Bronchial epithelial cell (primary cell): ENCODE measurements at regions not wholly inside any gene's neighbourhood (a gene's known extent, or its start where the extent isn't known, plus 50 kb on each side); places are given as distances from the start of the nearest gene placed in this dataset.

Source experiments
- DNase-seq: peaks from one replicate; pipeline ENCODE4 v3.0.0-alpha.2; 2010; ENCODE audit warnings: low read depth
- FAIRE-seq: peaks from 2 replicates; lab custom pipeline; 2011; peaks lifted over from hg19 to GRCh38; lab: Jason Lieb, UNC
- H3K27me3 ChIP-seq: 2 replicates; pipeline ENCODE4 v1.5.1; 2011; ENCODE audit warnings: low read length; ENCODE audit not compliant: control insufficient read depth, insufficient read depth
- H3K36me3 ChIP-seq: 2 replicates; pipeline ENCODE4 v1.5.1; 2011; ENCODE audit warnings: low read length; ENCODE audit not compliant: control insufficient read depth, insufficient read depth
- H3K4me3 ChIP-seq: 2 replicates; pipeline ENCODE4 v1.5.1; 2011; ENCODE audit warnings: mild to moderate bottlenecking, low read depth, low read length, control low read depth
- TF ChIP-seq, protein P1 (sequence below): IDR thresholded peaks from 2 replicates; pipeline ENCODE4 v1.5.1; 2011; ENCODE audit warnings: mild to moderate bottlenecking, moderate library complexity, low read length, control low read depth, inconsistent platforms; ENCODE audit not compliant: insufficient read depth, severe bottlenecking

DNA sequence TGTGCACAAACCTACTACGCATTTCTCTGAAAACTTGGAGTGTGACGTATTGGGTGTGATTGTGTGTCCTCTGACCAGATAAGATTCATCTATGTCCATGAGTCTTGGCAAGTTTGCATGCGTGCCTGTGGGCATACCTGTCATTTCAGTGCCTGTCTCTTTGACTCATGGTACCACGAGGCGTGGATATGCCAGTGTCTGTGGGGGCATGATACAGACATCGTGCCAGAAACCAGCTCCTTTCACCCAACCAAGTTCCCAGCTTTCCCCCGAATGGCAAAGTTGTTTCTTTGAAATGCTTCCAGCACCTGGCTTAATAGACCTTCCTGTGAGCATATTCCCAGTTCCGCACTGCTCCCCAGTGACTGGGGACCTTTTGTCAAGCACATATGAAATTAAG, 241.9 kb upstream of the MVB12B start:
- TF ChIP-seq, protein P1, sequence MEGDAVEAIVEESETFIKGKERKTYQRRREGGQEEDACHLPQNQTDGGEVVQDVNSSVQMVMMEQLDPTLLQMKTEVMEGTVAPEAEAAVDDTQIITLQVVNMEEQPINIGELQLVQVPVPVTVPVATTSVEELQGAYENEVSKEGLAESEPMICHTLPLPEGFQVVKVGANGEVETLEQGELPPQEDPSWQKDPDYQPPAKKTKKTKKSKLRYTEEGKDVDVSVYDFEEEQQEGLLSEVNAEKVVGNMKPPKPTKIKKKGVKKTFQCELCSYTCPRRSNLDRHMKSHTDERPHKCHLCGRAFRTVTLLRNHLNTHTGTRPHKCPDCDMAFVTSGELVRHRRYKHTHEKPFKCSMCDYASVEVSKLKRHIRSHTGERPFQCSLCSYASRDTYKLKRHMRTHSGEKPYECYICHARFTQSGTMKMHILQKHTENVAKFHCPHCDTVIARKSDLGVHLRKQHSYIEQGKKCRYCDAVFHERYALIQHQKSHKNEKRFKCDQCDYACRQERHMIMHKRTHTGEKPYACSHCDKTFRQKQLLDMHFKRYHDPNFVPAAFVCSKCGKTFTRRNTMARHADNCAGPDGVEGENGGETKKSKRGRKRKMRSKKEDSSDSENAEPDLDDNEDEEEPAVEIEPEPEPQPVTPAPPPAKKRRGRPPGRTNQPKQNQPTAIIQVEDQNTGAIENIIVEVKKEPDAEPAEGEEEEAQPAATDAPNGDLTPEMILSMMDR, result no peak
- Histone ChIP-seq H3K27me3 (no peaks in the 10 kb centered on the region), H3K36me3 (no peaks in the 10 kb centered on the region), H3K4me3 (no peak overlapping the region)
- FAIRE-seq (no peak), DNase-seq (no peak)

DNA sequence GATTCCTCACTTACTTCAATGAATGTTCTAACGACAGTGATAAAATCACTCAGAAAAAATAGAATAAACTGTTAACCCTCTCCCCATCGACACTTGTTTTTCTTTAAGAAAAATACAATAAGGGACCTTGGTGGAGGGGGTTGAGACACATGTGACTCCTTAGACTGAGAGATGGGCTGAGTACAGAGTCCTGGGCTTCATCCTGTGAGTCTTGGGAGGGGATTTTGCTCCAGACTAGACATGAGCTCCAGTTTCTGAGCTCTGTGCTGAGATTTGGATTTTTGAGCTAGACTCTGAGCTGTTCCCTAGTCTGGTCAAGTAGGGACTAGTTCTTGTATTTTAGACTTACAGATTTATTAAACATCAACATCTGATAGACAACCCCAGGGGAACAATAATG, 241.5 kb upstream of the MVB12B start:
- DNase-seq, result no peak
- TF ChIP-seq, protein P1, result no peak
- Histone ChIP-seq H3K27me3 (no peaks in the 10 kb centered on the region), H3K4me3 (no peak overlapping the region), H3K36me3 (no peaks in the 10 kb centered on the region)
- FAIRE-seq, result no peak

DNA sequence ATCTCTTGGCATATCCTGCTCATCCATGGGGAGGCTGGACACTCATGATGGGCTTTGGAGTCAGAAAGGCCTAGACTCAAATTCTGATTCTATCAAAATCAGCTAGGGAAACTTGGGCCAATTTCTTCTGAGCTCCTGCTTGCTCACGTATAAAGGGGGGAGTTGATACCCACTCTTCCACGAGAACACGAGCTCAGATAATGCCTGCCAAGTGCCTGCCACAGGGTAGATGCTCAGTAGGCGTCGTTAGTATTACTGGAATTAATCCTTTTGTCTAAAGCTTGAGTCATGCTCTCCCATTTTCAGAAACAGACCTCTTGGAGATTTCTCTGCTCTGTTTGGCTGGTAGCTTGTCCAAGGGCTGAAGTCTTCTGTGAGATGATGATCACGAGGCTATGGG, 238.3 kb upstream of the MVB12B start:
- H3K4me3 ChIP-seq, result no peak overlapping the region
- DNase-seq (no peak), FAIRE-seq (peak; percentile 32)
- no peaks in the 10 kb centered on the region for H3K36me3 ChIP-seq
- TF ChIP-seq, protein P1, result no peak
- H3K27me3 ChIP-seq, result no peaks in the 10 kb centered on the region

DNA sequence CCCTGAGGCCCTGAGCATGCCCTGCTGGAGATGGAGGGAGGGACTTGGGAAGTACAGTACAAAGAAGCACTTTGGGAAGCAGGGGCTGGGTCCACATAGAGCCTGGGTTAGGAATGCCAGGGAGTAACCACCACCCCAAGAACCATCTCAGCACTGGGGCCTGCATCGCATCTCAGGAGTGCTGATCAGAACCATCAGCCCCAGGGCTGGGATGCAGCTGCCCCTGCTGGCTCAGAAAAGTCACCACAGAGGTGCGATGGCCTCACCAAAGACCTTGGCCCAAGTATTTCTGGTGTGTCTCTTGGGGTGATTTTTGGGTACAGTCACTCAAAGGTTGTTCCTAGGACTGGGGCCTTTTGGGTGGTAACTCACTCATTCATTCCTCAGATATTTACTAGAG, 236.8 kb upstream of the MVB12B start:
- no peak for DNase-seq
- no peaks in the 10 kb centered on the region for H3K36me3 ChIP-seq
- H3K4me3 ChIP-seq, result no peak overlapping the region
- FAIRE-seq, result no peak
- TF ChIP-seq, protein P1, result no peak
- no peaks in the 10 kb centered on the region for H3K27me3 ChIP-seq

DNA sequence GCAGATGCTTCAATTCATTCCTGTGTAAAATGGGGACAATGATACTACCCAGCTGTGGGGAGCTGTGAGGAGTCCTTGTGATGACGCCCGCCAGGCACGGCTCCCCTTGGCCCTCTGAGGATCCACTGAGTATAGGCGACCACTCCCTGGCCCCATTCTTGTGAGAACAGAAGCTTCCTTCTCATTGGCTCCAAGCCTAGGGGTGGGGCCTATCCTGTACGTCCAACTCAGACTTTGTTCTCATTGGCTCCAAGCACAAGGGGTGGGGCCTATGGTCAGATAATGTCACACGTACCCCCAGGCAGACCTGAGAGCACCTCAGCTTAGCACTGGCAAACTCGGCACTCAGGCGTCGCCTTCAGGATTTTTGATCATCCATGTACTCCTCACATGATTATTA, 232.9 kb upstream of the MVB12B start:
- Histone ChIP-seq H3K27me3 (no peaks in the 10 kb centered on the region), H3K4me3 (no peak overlapping the region), H3K36me3 (no peaks in the 10 kb centered on the region)
- TF ChIP-seq, protein P1, result no peak
- FAIRE-seq (no peak), DNase-seq (no peak)

DNA sequence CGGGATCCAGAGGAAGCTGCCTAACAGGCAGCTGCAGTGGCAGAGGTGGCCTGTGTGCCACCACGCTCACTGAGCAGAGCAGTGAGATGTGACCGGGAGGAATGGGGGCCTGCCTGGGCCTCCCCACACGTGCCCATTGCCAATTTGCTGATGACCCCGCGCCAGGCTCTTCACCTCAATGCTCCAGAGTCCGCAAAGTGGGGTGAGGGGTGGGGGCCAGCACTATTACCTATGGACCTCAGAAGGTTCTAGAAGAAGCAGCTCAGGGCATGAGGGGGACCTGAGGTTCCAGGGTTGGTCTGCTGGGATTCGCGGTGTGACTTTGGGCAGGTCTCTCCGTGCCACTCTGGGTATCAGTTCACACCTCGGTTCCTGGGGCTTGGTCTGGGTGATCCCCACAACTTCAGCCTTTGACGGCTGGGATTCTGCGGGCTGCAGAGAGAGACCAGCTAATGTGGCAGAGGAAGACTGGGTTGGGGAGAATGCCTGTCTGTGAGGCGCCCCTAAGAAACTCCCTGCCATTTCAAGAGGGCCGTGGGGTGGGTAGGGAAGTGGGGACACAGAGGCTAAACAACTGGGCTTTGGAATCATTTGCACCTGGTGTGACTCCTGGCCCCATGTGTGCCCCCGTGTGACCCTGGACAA, 231.0 kb upstream of the MVB12B start:
- peaks cover 1% of the 10 kb centered on the region for H3K27me3 ChIP-seq
- TF ChIP-seq, protein P1, result no peak
- no peak for FAIRE-seq
- no peaks in the 10 kb centered on the region for H3K36me3 ChIP-seq
- no peak overlapping the region for H3K4me3 ChIP-seq
- DNase-seq, result no peak
